ENCODE measurements at regions not wholly inside any gene's neighbourhood (a gene's known extent, or its start where the extent isn't known, plus 50 kb on each side); places are given as distances from the start of the nearest gene placed in this dataset.

- POLR2A ChIA-PET, result interaction anchor here (0.6 kb wide), 1 partner anchor 21 kb away, joined by 3 read pairs; no protein-coding TSS in a partner anchor
- TF ChIP-seq KDM4B (IDR thresholded peaks at IDR 0.05; ENCODE audit: borderline replicate concordance in 2 of 2, low read depth in 1 of 2) (no peak), ATF4 (CRISPR knock-in tag; IDR thresholded peaks at IDR 0.05) (no peak), AFF4 (CRISPR knock-in tag; IDR thresholded peaks at IDR 0.05) (no peak), CREB5 (CRISPR knock-in tag; IDR thresholded peaks at IDR 0.05) (no peak), ZNF707 (CRISPR knock-in tag; conservative IDR thresholded peaks at IDR 0.05) (no peak), TGIF2 (CRISPR knock-in tag; IDR thresholded peaks at IDR 0.05) (no peak), HDAC2 (IDR thresholded peaks at IDR 0.05) (no peak), ELF1 (tag; IDR thresholded peaks at IDR 0.05) (no peak), RFX1 (IDR thresholded peaks at IDR 0.05) (no peak), JUN (IDR thresholded peaks at IDR 0.05; ENCODE audit: borderline replicate concordance, low read depth, low read length) (no peak), JUN (CRISPR knock-in tag; IDR thresholded peaks at IDR 0.05; ENCODE audit: borderline replicate concordance) (no peak), ZBTB9 (CRISPR knock-in tag; IDR thresholded peaks at IDR 0.05) (no peak), CBFA2T2 (conservative IDR thresholded peaks at IDR 0.05) (no peak), ADNP (tag; IDR thresholded peaks at IDR 0.05) (no peak), NCOA6 (IDR thresholded peaks at IDR 0.05) (no peak), EZH2 (IDR thresholded peaks at IDR 0.05; ENCODE audit: borderline replicate concordance, low read depth, low read length) (no peak)
Measured at GRCh38 chr20:20892328-20892727, 179.9 kb upstream of the RALGAPA2 start.

More at GRCh38 chr20:20892328-20892727, 179.9 kb upstream of the RALGAPA2 start:
- H3K9ac ChIP-seq (ENCODE audit: insufficient read depth in 1 of 2, low read depth in 2 of 2, low read length in 2 of 2), result no peak overlapping the region
- DNase-seq (ENCODE audit: extremely low read depth in 1 of 4, low spot score in 3 of 4) (no peak), FAIRE-seq (no peak), ATAC-seq (no peak)
- in situ Hi-C loops (cut with MboI), result no loop called here
- no peaks in the 10 kb centered on the region for H3K36me3 ChIP-seq (ENCODE audit: control insufficient read depth, insufficient read depth, low read length)
- H4K20me1 ChIP-seq (replicated peaks; ENCODE audit: control insufficient read depth, insufficient read depth, low read length), result no peaks in the 10 kb centered on the region
- no TSS peak for BruUV-seq (replicated peaks)
- no peaks in the 10 kb centered on the region; a peak in 1 of 5 replicates for H3K4me1 ChIP-seq (replicated peaks in 1 of 2; ENCODE audit: control insufficient read depth in 2 of 2, insufficient read depth in 2 of 2, low read length in 2 of 2)
- peaks cover 4 to 23% of the 10 kb centered on the region in 2 experiments; a peak in 3 of 5 replicates for H3K27me3 ChIP-seq (ENCODE audit: control insufficient read depth in 2 of 2, insufficient read depth in 2 of 2, low read length in 2 of 2)
- H2AFZ ChIP-seq (ENCODE audit: low read depth, low read length), result no peak overlapping the region
- intact Hi-C loops (cut with micrococcal nuclease), result no loop called here
- H3K4me2 ChIP-seq (ENCODE audit: insufficient read depth, low read length), result no peak overlapping the region
- no peaks in the 10 kb centered on the region for H3K9me3 ChIP-seq (replicated peaks; ENCODE audit: control insufficient read depth, insufficient read depth, low read depth, low read length)
- CTCF ChIA-PET (ENCODE audit: low intra/inter-chr PET ratio), result no interaction called here
- H3K9me1 ChIP-seq (ENCODE audit: control insufficient read depth, insufficient read depth, low read length), result no peaks in the 10 kb centered on the region
- no peaks in the 10 kb centered on the region for H3K79me2 ChIP-seq (ENCODE audit: control insufficient read depth, insufficient read depth, low read length)
- 0% methylated on average over 5 of the region's 5 CpGs for WGBS (ENCODE audit: insufficient coverage, low coverage, missing lambda C conversion rate)
- H3K27ac ChIP-seq (ENCODE audit: extremely low read depth, low read depth, low read length), result no peak overlapping the region
- H3K4me3 ChIP-seq, result no peak overlapping the region

All from K562 (cell line).